ENCODE measurements at regions not wholly inside any gene's neighbourhood (a gene's known extent, or its start where the extent isn't known, plus 50 kb on each side); places are given as distances from the start of the nearest gene placed in this dataset.

DNA sequence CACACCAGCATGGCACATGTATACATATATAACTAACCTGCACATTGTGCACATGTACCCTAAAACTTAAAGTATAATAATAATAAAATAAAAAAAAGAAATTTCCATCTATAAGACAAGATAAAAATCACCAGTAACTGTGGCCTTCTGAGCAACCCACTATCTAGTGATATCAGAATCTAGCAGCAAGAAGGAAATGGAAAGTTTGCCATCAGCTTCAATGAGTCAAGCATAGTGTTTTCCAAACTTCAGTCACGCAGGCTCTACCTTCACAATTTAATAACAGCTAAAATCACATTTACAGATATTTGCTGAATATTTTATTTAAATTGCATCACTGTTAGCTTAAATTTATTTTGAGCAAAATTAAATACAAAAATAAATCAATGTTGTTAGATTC is 345.3 kb upstream of the CD180 start:
- DNase-seq = no peak

DNA sequence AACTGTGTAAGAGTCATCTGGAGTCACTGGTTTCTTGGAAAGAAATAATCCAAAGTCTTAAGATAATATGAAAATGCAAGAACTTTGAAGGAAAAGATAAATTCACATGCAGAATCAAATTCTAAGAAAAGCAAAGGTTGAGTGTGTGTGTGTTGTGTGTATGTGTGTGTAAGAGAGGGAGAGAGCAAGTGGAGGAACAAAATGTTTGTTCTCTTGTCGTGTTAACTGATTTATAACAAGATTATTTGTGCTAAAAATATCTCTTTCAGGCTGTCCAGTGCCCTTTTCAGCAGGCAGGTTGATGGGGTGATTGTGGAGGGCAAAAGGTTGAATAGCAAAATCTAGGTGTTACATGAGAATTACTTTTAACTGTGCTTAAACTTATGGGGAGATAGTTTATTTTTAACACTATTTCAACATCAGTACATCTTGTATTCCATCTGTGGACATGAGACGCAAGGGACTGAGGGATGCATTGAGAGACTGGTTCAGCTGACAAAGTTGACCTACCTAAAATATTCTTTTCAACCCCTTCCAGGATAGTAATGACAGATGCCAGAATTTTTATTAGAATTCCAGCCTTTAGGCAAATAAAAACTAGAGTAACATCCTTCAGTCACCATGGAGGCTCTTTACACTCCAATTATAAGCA is 342.4 kb upstream of the CD180 start:
- no peak for DNase-seq

DNA sequence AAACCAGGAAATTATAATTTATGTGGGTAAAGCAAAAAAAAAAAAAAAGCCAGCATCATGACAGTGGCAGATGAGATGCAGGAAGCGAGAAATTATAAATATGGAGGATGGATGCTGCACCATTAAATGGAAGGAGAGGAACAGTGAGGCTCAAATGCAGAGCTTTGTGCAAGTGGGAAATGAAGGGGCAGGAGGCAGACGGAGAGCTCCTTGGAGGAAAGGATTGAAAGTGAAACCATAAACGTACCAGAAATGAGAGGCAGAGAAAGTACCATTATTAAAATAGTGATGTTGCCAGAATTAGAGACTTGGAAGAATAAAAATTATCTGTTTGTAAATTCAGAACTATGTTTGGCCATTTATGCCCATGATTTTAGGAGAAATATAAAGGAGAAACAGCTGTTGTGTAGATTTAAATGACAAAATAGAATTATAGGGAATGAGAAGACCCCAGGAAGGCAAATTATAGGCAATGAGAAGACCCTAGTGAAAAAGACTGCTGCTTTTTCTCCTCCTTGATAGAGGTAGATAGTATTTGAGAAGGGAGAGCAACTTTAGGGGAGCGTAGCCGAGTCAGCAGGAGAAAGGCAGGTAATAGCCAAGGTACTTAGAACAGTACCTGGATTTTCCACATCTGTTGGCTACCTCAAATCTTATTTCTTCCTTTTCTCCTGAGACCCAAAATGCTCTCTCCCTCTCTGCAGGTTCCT is 341.0 kb upstream of the CD180 start:
- no peak for DNase-seq

DNA sequence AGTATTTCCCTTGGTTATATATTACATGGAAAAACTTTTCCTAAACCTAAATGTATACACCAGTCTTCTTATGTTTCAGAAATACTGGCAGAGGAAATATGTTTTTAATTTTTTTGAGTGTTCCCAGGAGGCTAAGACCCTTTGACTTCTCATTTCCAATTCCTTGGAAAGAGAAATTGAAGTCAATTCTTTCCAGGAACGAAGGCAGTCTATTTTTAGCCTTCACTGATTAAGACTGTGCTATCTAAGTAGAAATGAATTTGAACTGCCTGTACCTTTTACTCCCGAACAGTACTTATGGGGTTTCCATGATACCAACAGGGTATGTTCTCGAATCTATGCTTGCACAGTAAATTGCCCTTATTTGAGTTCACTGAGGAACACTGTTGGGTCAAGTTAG is 340.3 kb upstream of the CD180 start:
- DNase-seq = no peak

DNA sequence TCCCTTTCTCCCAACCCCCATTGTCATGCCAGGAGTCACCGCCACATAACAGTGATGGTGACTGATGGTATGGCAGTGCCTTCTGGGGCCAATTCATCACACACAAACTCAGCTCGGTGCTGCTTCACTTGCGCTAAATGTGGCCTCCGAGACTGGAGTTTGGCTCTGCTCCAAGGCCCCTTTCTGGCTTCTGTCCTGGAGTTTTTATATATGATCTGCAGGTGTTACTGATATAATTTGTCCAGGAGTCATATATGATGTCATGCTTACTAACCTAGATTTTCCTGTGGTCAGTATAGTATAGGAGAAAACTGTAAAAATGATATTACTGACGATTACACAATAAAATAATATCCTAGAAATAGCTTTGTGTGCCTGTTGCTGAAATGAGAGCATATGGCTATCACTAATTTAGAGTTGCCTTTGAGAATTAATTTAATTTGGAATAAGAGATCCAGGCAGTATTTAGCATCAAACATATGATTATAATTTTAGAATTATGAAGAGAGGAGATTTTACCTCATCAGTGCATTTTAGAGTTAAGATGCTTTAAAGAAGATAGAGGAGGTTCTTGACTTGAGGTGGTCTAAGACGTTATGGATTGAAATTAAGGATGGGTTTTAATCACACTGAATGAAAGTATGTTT is 334.1 kb upstream of the CD180 start:
- no peak for DNase-seq

DNA sequence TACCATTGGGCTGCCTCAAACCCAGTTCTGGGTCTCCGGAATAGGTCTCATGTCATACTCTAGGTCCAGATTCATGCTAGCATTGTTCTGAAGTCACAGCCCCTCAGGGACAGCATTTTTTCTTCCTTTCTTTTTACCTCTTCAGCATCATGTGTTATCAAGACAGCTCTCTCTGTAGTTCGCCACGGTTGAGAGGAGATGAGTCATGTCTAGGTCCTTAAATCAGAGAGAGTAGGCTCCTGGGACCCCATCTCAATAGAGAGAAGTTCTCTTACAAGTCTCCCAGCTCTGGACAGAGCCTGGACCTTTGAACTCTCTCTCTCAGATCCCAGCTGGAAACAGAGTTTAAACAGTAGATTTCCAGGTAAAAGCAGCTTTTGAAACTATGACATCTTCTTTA is 332.4 kb upstream of the CD180 start:
- DNase-seq = no peak

DNA sequence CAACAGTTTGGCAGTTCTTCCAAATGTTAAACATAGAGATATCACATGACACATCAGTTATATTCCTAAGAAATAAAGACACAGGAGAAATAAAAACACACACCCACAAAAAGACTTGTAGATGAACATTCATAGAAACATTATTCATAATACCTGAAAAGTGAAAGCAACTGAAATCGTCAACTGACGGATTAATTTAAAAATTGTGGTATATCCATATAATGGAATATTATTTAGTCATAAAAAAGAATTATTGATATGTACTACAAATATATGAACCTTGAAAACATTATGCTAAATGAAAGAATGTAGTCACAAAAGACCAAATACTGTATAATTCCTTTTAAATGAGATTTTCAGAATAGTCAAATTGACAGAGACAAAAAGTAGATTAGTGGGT is 330.2 kb upstream of the CD180 start:
- DNase-seq = no peak

DNA sequence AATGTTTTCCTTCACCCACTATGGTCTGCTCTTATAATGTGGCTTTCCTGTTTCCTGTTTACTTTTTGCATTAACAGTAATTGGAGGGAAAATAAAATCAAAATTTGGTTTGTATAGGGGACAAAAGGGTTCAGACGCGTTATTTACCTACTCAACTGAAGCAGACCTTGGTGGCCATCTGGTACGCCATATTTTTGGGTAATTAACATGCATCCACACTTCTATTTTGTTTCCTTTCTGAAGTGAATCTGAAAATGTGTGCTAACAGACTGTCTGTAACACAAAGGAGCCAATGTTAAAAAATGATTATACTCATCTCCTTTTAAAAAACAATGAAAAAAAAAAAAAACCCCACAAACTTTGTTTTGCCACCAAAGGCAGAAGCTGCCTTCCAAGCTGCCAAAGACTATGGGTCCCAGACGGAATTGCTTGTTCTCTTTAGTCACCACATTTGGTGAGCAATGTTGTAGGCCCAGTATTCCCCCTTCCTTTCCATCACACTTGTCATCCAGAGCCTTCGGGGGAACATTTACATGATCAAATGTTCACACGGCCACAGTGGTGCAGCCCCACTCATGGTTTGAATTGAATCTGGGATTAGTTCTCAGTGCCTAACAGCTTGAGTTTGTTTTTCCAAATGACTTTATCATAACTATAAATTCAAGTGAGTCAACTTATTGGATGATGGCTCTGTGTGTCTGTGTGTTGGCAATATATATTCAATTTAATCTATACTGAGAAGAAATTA is 323.7 kb upstream of the CD180 start:
- no peak for DNase-seq

DNA sequence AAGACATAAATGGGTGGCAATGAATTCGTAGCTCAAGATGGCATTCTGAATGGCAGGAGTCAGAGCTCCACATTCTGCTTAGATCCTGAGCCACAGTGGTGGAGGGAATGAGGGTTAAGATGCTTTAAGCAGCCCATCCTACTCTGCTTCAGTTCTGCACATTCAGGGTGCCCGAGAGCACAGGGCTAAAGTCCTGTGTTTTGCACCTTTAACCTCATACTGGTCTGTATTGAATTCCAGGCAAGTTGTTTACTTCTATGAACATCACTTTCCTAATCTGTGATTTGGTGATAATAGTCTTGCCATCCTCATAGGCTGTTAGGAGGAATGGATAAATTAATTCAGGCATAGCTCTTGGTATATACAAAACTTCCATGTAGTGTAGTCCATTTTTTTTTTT is 321.6 kb upstream of the CD180 start:
- no peak for DNase-seq

DNA sequence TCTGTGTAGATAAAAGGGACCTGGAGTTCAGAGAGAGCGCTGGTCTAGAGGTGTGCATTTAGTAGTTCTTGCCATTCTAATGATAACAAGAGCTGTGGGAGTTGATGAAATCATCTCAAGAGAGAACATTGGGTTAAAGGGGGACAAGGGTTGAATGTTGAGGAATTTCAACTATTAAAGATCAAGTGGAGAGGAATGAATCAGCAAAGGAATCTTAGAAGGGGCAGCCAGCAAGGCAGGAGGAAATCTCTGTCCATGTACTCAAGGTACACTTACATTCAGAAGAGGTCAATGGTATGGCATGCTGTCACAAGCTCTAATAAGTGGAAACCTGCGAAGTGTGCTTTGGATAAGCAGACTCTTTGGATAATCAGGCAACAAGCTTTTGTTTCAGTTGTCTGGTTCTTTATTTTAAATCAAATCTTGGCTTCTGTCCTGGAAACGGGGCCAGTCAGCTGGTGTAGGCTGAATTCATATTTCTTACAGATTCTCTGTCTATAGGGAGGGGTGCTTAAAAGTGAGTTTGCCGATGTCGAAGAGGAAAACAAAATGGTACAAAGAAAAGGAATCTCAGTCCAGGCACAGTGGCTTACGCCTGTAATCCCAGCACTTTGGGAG is 320.5 kb upstream of the CD180 start:
- DNase-seq = no peak

DNA sequence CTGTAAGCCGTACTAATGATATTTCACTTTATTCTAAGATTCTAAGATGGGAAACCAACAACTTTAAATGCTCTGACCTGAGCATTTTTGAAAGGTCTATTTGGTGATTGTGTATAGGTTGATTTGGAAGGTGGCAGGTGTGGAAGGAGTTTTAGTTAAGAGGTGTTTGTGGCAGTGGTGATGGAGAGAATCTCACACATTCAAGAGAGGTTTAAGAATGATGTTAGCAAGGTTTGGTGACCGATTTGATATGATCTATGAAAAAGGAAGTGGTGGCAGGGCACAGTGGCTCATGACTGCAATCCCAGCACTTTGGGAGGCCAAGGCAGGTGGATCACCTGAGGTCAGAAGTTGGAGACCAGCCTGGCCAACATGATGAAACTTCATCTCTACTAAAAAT is 319.2 kb upstream of the CD180 start:
- DNase-seq = no peak

DNA sequence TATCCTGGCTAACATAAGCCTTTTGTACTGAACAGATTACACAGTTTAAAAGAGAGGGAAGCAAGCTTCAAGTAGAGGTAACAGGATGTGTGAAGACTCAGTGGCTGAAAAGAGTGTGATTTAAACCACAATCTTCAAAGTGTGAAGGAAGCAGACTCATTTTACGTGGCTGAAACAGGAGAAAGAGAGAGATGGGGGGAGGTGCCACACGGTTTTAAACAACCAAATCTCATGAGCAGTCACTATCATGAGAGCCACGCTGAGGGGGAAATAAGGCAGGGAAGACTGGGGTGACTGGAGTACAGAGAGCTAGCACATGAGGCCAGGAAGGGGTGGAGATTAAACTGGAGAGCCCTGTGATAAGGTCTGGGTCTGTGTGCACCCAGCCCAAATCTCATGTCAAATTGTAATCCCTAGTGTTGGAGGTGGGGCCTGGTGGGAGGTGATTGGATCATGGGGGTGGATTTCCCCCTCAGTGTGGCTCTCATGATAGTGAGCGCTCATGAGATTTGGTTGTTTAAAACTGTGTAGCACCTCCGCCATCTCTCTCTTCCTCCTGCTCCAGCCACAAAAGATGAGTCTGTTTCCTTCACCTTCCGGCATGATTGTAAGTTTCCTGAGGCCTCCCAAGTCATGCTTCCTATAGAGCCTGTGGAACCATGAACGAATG is 318.6 kb upstream of the CD180 start:
- DNase-seq = peak; percentile 54

DNA sequence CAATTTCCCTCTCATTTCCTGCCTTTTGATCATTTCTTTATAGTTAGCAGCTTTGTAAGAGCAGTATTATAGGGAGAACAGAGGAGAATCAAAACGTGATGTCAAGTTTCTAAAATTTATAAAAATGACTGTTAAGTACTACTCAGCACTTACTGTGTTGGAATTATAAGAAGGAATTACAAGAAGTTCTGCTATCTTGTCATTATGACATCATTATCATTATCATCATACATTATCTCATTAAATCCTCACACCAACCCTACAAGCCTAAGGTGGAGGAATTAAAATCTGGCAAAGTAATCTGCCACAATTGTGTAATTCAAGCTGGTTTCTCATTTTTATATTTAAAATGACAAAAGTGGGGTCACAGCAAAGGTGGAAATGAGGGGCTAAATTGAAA is 316.2 kb upstream of the CD180 start:
- DNase-seq = no peak

DNA sequence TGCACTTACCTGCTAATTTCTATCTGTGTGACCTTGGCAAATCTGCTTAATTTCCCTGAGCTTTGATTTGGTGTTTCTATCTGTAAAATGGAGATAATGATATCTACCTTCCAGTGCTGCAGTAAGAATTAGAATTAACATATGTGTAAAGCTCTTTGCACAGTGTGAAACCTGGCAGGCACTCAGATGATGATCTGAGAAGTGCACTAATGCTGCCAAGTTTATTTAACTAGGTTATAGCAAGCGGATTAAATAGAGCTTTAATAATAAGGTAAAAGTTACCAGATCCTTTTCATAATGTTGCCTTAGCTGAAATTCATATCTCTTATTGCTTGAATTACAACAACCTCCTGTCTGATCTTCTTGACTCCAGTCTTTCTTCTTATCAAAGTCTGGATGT is 315.3 kb upstream of the CD180 start:
- DNase-seq = no peak

DNA sequence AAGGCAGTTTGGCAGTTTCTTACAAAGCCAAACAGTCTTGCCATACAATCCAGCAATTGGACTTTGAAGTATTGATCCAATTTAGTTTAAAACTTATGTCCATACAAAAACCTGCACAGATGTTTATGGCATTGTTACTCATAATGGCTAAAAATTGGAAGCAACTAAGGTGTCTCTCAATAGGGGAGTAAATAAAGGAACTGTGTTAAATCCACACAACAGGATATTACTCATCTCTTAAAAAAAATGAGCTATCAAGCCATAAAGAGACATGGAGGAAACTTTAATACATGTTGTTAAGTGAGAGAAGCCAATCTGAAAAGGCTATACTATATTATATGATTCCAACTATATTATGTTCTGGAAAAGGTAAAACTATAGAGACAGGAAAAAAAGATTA is 313.6 kb upstream of the CD180 start:
- no peak for DNase-seq

DNA sequence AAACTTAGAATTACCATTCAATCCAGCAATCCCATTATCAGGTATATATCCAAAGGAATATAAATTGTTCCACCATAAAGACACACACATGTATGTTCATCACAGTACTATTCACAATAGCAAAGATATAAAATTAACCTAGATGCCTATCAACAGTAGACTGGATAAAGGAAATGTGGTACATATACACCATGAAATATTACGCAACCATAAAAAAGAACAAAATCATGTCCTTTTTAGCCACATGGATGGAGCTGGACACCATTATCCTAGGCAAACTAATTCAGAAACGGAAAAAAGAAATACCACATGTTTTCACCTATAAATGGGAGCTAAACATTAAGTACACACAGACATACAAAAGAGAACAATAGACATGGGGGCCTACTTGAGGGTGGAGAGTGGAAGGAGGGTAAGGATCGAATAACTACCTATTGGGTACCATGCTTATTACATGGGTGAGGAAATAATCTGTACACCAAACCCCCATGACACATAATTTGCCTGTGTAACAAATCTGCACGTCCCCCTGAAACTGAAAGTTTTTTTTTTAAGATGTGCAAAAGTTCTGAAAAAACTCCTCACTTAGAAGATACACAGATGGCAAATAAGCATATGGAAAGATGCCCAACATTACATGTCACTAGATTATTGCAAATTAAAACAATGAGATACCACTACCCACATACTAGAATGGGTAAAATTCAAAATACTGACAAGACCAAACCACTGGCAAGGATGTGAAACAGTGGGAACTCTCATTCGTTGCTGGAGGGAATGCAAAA is 313.0 kb upstream of the CD180 start:
- DNase-seq = no peak

DNA sequence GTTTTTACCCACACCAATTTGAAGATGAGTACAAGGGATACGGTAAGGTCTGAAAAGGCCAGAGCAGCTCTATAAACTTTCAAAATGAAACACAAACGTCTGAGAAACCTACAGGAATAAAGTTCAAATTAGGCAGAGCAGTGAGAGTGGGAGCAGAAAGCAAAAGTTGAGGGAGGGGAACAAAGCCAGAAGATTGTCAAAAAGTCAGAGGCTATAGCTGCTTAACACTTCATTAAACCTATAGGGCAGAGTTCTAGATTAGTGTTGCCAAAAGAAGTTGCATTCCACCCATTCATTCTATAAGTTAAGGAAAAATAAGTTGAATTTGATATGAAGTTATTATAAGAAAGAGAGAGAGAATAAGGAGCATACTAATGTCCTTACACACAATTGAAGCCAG is 309.6 kb upstream of the CD180 start:
- no peak for DNase-seq

DNA sequence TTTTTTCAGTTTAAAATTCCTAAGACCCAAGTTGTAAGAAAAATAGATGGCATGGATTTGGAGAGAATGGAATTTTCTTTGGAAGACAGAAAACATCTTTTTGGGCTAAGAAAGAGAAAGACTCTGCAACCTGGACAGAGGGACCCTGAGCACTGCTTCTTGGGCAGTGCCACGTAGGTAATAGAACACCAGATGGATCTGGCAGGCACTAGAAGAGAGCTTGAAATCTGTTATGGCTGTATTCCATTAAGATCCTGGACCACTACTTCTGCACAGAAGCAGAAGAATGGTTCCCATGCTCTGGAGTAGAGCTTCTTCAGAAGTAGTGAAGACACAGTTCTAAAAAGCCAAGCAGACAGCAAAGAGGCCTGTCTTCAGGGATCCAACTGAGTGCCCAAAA is 306.4 kb upstream of the CD180 start:
- DNase-seq = no peak

DNA sequence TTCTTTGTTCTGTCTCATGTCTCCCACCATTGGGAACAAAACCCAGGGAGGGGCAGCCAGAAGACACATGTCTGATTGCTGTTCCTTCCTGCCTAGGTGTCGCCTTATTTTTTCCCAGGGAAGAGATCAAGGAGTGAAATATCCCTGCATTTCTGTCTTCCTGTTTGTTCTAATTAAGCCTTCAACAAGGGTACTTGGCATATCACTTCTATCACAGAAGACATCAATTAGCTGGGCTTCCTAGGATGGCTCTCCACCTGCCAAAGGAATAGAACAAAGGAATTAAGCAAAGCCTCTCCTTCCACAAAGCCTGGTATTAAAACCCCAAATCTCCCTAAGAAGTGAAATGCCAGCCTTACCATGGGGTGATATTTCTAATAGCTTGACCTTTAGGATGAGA is 299.5 kb upstream of the CD180 start:
- no peak for DNase-seq

DNA sequence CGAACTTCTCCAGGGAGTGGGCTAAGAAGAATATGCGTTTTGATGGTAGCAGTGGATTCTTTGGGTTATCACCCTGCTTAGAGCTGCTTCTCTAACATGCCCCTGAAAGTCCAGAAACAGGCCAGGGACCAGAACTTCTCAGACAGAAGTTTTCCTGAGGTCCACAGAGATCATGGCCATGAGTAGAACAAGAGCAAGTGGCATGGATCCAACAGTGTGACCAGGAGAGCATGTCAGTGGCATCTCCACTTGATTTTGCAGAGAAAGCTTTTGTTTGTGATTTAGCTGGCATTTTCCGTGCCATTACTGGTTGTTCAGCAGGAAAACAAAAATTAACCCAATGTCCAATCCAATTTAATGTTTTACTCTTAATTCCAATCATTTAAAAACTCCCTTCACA is 298.5 kb upstream of the CD180 start:
- DNase-seq = no peak

DNA sequence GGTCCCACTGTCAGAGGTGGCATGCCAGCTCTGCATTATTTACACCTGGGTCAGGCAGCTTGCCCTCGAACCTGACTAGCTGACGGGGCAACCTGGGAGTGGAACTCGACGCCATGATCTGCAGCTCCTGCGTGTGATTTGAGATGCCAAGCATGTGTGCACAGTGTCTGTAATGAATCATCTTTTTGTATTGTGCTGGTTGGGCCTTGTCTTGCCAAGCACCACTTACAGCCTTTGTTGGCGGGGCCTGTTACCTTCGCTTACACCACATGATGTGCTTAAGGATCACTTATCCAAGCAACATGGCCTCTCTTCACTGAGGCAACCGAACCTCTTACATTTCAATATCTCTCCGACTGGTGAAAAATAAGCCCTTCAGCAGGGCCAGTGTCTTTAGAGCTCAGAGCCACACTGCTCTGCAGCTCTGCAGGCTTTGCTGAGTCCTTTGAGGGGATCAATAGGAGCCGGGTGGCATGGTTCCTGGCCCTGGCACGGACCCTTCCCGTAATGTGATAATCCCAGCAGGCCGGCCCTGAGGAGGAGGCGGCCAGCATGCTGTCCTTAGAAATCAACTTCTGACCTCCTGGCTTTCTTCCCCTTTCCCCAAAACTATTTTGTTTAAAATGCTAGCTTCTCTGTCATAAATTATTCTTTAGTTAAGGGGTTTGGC is 297.7 kb upstream of the CD180 start:
- no peak for DNase-seq
